GM23338 (cell line): ENCODE measurements at regions not wholly inside any gene's neighbourhood (a gene's known extent, or its start where the extent isn't known, plus 50 kb on each side); places are given as distances from the start of the nearest gene placed in this dataset.
"Not testable (repeated sequence)": the region's sequence is repeated elsewhere in the genome, so short reads cannot be mapped to it uniquely, and the experiment has no call there.

ENCODE experiments used
- ATAC-seq: fragments of 200-7000 bp; cut with Tn5 transposase; 3 replicates; pipeline ENCODE4 v1.9.1; 2020
- DNase-seq: peaks from one replicate; pipeline ENCODE4 v3.0.0-alpha.2; 2015; ENCODE audit warnings: low spot score
- H2AFZ ChIP-seq: fragments of 200-600 bp; sonication (generic); 2 replicates; pipeline ENCODE4 v1.8.0; 2016; ENCODE audit warnings: antibody characterized with exemption, mild to moderate bottlenecking, moderate library complexity
- H3F3A ChIP-seq: fragments of 200-600 bp; sonication (generic); replicated peaks from 2 replicates; pipeline ENCODE4 v1.8.0; 2017; ENCODE audit warnings: antibody characterized with exemption, mixed run types, low read depth
- H3K27ac ChIP-seq: fragments of 200-600 bp; sonication (generic); 2 replicates; pipeline ENCODE4 v1.6.1; 2016; ENCODE audit warnings: low read depth
- H3K27me3 ChIP-seq: fragments of 200-600 bp; sonication (generic); 2 replicates; pipeline ENCODE4 v1.8.0; 2016; ENCODE audit warnings: mild to moderate bottlenecking, mixed run types, moderate library complexity; ENCODE audit not compliant: insufficient read depth
- H3K36me3 ChIP-seq: fragments of 200-600 bp; sonication (generic); 2 replicates; pipeline ENCODE4 v1.8.0; 2016; ENCODE audit warnings: mild to moderate bottlenecking; ENCODE audit not compliant: insufficient read depth
- H3K4me1 ChIP-seq: fragments of 200-600 bp; sonication (generic); 2 replicates; pipeline ENCODE4 v1.8.0; 2016; ENCODE audit warnings: mild to moderate bottlenecking, moderate library complexity; ENCODE audit not compliant: insufficient read depth
- H3K4me2 ChIP-seq: fragments of 200-600 bp; sonication (generic); 2 replicates; pipeline ENCODE4 v1.7.1; 2017; ENCODE audit warnings: mixed run types
- H3K4me3 ChIP-seq: fragments of 200-600 bp; sonication (generic); 2 replicates; pipeline ENCODE4 v1.6.1; 2016; ENCODE audit warnings: mixed run types
- H3K79me2 ChIP-seq: fragments of 200-600 bp; sonication (generic); replicated peaks from 2 replicates; pipeline ENCODE4 v1.8.0; 2017; ENCODE audit warnings: mild to moderate bottlenecking; ENCODE audit not compliant: insufficient read depth
- H3K9me2 ChIP-seq: fragments of 200-600 bp; sonication (generic); 2 replicates; pipeline ENCODE4 v1.8.0; 2017; ENCODE audit not compliant: insufficient read depth
- H4K20me1 ChIP-seq: fragments of 200-600 bp; sonication (generic); replicated peaks from 2 replicates; pipeline ENCODE4 v1.8.0; 2017; ENCODE audit warnings: mild to moderate bottlenecking; ENCODE audit not compliant: insufficient read depth
- H3K27ac Mint-ChIP-seq: 2 replicates; pipeline ENCODE4 v1.8.0; 2020; ENCODE audit warnings: inconsistent platforms, mild to moderate bottlenecking, moderate library complexity, mixed read lengths
- H3K27me3 Mint-ChIP-seq: 3 replicates; pipeline ENCODE4 v1.8.0; 2022; ENCODE audit warnings: low read depth, mild to moderate bottlenecking, moderate library complexity, mixed read lengths, inconsistent platforms; ENCODE audit not compliant: insufficient read depth, poor library complexity
- H3K36me3 Mint-ChIP-seq: 3 replicates; pipeline ENCODE4 v1.8.0; 2021; ENCODE audit warnings: low read depth, mild to moderate bottlenecking, inconsistent platforms, moderate library complexity, mixed read lengths
- H3K4me1 Mint-ChIP-seq: 3 replicates; pipeline ENCODE4 v1.8.0; 2020; ENCODE audit warnings: mild to moderate bottlenecking, inconsistent platforms, mixed read lengths
- H3K4me3 Mint-ChIP-seq: 3 replicates; pipeline ENCODE4 v1.8.0; 2021; ENCODE audit warnings: moderate library complexity, mild to moderate bottlenecking, inconsistent platforms, mixed read lengths
- H3K9me3 Mint-ChIP-seq: 3 replicates; pipeline ENCODE4 v1.8.0; 2020; ENCODE audit warnings: moderate library complexity, mild to moderate bottlenecking, inconsistent platforms, mixed read lengths
- CREB1 ChIP-seq: fragments of 250-450 bp; sonication (Bioruptor Pico); IDR thresholded peaks from 2 replicates; pipeline ENCODE4 v1.5.0; 2020; ENCODE audit warnings: low read depth, mild to moderate bottlenecking, moderate library complexity
- EZH2phosphoT487 ChIP-seq: fragments of 200-600 bp; sonication (generic); IDR thresholded peaks from one replicate; pipeline ENCODE4 v1.8.1; 2018; ENCODE audit warnings: antibody characterized with exemption; ENCODE audit not compliant: unreplicated experiment
- STAT1 ChIP-seq: IDR thresholded peaks from one replicate; pipeline ENCODE4 v1.6.1; 2016; ENCODE audit warnings: antibody characterized with exemption; ENCODE audit not compliant: unreplicated experiment
- TF ChIP-seq, protein P1 (sequence below), 2 experiments: fragments of 200-600 bp in 1 of 2; sonication (generic) in 1 of 2; conservative IDR thresholded peaks; 2 replicates each; pipeline versions ENCODE4 v1.5.1 to v1.6.1; 2016 to 2017; ENCODE audit warnings: antibody characterized with exemption in 2 of 2, low read depth in 2 of 2, mild to moderate bottlenecking in 2 of 2, moderate library complexity in 1 of 2
- TF ChIP-seq, protein P2 (sequence below): IDR thresholded peaks from one replicate; pipeline ENCODE4 v1.6.1; 2018; ENCODE audit warnings: antibody characterized with exemption; ENCODE audit not compliant: unreplicated experiment

DNA sequence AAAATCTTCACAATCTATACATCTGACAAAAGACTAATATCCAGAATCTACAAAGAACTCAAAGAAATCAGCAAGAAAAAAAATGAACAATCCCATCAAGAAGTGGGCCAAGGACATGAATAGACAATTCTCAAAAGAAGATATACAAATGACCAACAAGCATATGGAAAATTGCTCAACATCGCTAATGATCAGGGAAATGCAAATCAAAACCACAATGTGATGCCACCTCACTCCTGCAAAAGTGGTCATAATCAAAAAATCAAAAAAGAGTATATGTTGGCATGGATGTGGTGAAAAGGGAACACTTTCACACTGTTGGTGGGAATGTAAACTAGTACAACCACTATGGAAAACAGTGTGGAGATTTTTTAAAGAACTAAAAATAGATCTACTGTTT, 58.3 kb upstream of the HBS1L start:
- not testable (repeated sequence) for H3K4me1 Mint-ChIP-seq, H3K79me2 ChIP-seq, H3K27ac Mint-ChIP-seq, ATAC-seq, H3K36me3 Mint-ChIP-seq, H2AFZ ChIP-seq, H4K20me1 ChIP-seq, H3K4me3 Mint-ChIP-seq, DNase-seq, H3F3A ChIP-seq, H3K36me3 ChIP-seq, H3K27ac ChIP-seq, H3K4me3 ChIP-seq, H3K9me2 ChIP-seq, H3K4me1 ChIP-seq, H3K27me3 Mint-ChIP-seq, H3K9me3 Mint-ChIP-seq, H3K27me3 ChIP-seq, H3K4me2 ChIP-seq

DNA sequence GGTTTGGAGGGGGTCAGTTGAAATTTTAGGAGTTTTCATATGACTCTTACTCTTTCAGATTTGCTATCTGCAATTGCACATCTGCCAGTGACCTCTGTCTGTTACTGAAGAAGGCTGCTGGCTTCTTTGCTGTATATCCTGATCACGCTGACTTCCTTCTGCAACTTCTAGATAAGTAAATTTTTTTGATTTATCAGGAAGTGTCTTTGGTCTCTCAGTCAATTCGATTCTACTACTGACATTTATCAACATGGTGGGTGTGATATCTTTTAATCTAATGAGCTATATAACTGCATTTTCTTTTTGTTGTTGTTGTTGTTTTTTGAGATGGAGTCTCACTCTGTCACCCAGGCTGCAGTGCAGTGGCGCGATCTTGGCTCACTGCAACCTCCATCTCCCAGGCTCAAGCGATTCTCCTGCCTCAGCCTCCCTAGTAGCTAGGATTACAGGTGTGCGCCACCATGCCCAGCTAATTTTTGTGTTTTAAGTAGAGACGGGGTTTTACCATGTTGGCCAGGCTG, 55.7 kb upstream of the HBS1L start:
- H3K36me3 Mint-ChIP-seq, H3K4me1 Mint-ChIP-seq, H2AFZ ChIP-seq, DNase-seq, H4K20me1 ChIP-seq, H3K4me3 Mint-ChIP-seq, H3K9me3 Mint-ChIP-seq, ATAC-seq, H3K9me2 ChIP-seq, H3K27ac Mint-ChIP-seq, H3K27me3 ChIP-seq, H3K4me3 ChIP-seq, H3K79me2 ChIP-seq, H3K27ac ChIP-seq, H3K4me1 ChIP-seq, H3F3A ChIP-seq, H3K27me3 Mint-ChIP-seq, H3K4me2 ChIP-seq, H3K36me3 ChIP-seq: not testable (repeated sequence)

DNA sequence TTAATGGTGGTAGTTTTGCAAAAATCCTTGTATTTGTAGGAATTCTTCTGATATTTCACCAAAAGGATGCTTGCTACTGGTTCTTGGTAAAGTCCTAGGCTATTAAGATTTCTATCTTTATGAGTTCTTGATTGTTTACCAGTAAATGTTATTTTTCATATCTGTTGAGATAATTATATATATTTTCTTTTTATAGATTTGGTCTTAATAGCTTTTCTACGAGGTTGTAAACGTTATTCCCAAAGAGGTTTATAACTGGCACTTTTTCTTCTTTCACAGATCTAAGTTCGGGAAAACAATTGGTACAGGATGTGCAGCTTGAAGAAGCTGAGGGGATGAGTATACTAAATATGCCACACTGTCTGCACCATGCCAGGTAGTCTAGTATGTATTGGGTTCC, 55.1 kb upstream of the HBS1L start:
- no peak overlapping the region for H3K27ac Mint-ChIP-seq
- H3K4me3 Mint-ChIP-seq: no peak overlapping the region
- ATAC-seq: no peak
- H3K27ac ChIP-seq: no peak overlapping the region
- H3K4me2 ChIP-seq: no peak overlapping the region
- H3K9me3 Mint-ChIP-seq: no peaks in the 10 kb centered on the region
- no peaks in the 10 kb centered on the region for H3F3A ChIP-seq
- no peaks in the 10 kb centered on the region for H3K27me3 ChIP-seq
- no peak overlapping the region for H2AFZ ChIP-seq
- H3K36me3 Mint-ChIP-seq: no peaks in the 10 kb centered on the region
- H3K4me3 ChIP-seq: no peak overlapping the region
- no peaks in the 10 kb centered on the region for H4K20me1 ChIP-seq
- no peaks in the 10 kb centered on the region for H3K27me3 Mint-ChIP-seq
- DNase-seq: no peak
- no peaks in the 10 kb centered on the region for H3K4me1 Mint-ChIP-seq
- no peaks in the 10 kb centered on the region for H3K36me3 ChIP-seq
- H3K9me2 ChIP-seq: no peaks in the 10 kb centered on the region
- H3K4me1 ChIP-seq: no peaks in the 10 kb centered on the region
- no peak for TF ChIP-seq STAT1
- TF ChIP-seq CREB1 (CRISPR knock-in tag): no peak
- TF ChIP-seq, protein P1, sequence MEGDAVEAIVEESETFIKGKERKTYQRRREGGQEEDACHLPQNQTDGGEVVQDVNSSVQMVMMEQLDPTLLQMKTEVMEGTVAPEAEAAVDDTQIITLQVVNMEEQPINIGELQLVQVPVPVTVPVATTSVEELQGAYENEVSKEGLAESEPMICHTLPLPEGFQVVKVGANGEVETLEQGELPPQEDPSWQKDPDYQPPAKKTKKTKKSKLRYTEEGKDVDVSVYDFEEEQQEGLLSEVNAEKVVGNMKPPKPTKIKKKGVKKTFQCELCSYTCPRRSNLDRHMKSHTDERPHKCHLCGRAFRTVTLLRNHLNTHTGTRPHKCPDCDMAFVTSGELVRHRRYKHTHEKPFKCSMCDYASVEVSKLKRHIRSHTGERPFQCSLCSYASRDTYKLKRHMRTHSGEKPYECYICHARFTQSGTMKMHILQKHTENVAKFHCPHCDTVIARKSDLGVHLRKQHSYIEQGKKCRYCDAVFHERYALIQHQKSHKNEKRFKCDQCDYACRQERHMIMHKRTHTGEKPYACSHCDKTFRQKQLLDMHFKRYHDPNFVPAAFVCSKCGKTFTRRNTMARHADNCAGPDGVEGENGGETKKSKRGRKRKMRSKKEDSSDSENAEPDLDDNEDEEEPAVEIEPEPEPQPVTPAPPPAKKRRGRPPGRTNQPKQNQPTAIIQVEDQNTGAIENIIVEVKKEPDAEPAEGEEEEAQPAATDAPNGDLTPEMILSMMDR (conservative IDR thresholded peaks at IDR 0.05; ENCODE audit: low read depth in 2 of 2): no peak
- no peaks in the 10 kb centered on the region for H3K79me2 ChIP-seq

DNA sequence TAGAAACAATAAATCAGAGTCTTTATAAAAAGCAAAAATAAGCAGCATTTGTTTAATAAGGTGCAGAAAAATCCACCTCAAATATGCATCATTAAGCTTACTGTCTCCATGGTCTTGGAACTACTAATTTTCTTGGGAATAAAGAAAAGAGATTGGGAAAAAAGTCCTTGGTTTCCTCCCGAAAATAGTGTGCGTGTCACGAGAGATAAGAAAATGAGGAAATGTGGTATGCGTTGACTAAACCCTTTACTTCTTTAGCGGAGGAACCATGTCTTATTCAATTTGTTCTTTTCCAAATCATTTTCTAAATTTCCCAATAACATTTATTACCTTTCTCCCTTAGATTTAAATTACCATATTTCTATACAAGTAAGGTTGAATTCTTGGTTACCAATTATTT, 54.1 kb upstream of the HBS1L start:
- H3F3A ChIP-seq: no peaks in the 10 kb centered on the region
- H3K36me3 ChIP-seq: no peaks in the 10 kb centered on the region
- Mint-ChIP-seq H3K36me3 (no peaks in the 10 kb centered on the region), H3K27ac (no peak overlapping the region), H3K4me1 (no peaks in the 10 kb centered on the region), H3K27me3 (no peaks in the 10 kb centered on the region), H3K4me3 (no peak overlapping the region), H3K9me3 (no peaks in the 10 kb centered on the region)
- no peaks in the 10 kb centered on the region for H3K27me3 ChIP-seq
- H2AFZ ChIP-seq: no peak overlapping the region
- H3K4me3 ChIP-seq: no peak overlapping the region
- H3K4me2 ChIP-seq: no peak overlapping the region
- ATAC-seq (no peak), DNase-seq (no peak)
- H3K9me2 ChIP-seq: no peaks in the 10 kb centered on the region
- no peaks in the 10 kb centered on the region for H3K4me1 ChIP-seq
- no peaks in the 10 kb centered on the region for H4K20me1 ChIP-seq
- no peak overlapping the region for H3K27ac ChIP-seq
- no peaks in the 10 kb centered on the region for H3K79me2 ChIP-seq
- TF ChIP-seq STAT1 (no peak), EZH2phosphoT487 (no peak)
- TF ChIP-seq, protein P2, sequence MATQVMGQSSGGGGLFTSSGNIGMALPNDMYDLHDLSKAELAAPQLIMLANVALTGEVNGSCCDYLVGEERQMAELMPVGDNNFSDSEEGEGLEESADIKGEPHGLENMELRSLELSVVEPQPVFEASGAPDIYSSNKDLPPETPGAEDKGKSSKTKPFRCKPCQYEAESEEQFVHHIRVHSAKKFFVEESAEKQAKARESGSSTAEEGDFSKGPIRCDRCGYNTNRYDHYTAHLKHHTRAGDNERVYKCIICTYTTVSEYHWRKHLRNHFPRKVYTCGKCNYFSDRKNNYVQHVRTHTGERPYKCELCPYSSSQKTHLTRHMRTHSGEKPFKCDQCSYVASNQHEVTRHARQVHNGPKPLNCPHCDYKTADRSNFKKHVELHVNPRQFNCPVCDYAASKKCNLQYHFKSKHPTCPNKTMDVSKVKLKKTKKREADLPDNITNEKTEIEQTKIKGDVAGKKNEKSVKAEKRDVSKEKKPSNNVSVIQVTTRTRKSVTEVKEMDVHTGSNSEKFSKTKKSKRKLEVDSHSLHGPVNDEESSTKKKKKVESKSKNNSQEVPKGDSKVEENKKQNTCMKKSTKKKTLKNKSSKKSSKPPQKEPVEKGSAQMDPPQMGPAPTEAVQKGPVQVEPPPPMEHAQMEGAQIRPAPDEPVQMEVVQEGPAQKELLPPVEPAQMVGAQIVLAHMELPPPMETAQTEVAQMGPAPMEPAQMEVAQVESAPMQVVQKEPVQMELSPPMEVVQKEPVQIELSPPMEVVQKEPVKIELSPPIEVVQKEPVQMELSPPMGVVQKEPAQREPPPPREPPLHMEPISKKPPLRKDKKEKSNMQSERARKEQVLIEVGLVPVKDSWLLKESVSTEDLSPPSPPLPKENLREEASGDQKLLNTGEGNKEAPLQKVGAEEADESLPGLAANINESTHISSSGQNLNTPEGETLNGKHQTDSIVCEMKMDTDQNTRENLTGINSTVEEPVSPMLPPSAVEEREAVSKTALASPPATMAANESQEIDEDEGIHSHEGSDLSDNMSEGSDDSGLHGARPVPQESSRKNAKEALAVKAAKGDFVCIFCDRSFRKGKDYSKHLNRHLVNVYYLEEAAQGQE: no peak
